Prostate gland (tissue), 2 donors: ENCODE measurements at regions not wholly inside any gene's neighbourhood (a gene's known extent, or its start where the extent isn't known, plus 50 kb on each side); places are given as distances from the start of the nearest gene placed in this dataset.

Source experiments
- DNase-seq: peaks from one replicate; pipeline ENCODE4 v3.0.0-alpha.2; 2019; ENCODE audit warnings: low spot score
- H3K27ac ChIP-seq, 2 donors: fragments of 200-600 bp; sonication (generic); 2 replicates each; pipeline ENCODE4 v1.5.1; 2017 to 2019
- H3K27me3 ChIP-seq: fragments of 200-600 bp; sonication (generic); replicated peaks from 2 replicates; pipeline ENCODE4 v1.5.1; 2019; ENCODE audit not compliant: insufficient read depth
- H3K36me3 ChIP-seq, 2 donors: fragments of 200-600 bp; sonication (generic); 1 replicate in 1 of 2; 2 replicates in 1 of 2; pipeline versions ENCODE4 v1.5.1 to v1.8.1; 2017 to 2019
- H3K4me1 ChIP-seq: fragments of 200-600 bp; sonication (generic); replicated peaks from 2 replicates; pipeline ENCODE4 v1.5.1; 2019
- H3K4me3 ChIP-seq, 2 donors: fragments of 200-600 bp; sonication (generic); 2 replicates each; pipeline ENCODE4 v1.5.1; 2017 to 2019
- H3K9me3 ChIP-seq: fragments of 200-600 bp; sonication (generic); 2 replicates; pipeline ENCODE4 v1.5.1; 2017
- CTCF ChIP-seq, 4 experiments: fragments of 200-600 bp in 2 of 4; fragments of 450-650 bp in 2 of 4; sonication (generic) in 2 of 4; IDR thresholded peaks; 1 replicate in 3 of 4; 2 replicates in 1 of 4; pipeline ENCODE4 v1.5.1; 2016 to 2019; ENCODE audit warnings: antibody characterized with exemption in 4 of 4, mild to moderate bottlenecking in 2 of 4, moderate library complexity in 2 of 4
- POLR2A ChIP-seq: fragments of 450-650 bp; IDR thresholded peaks from one replicate; pipeline ENCODE4 v1.6.1; 2016; ENCODE audit warnings: antibody characterized with exemption, mild to moderate bottlenecking
- POLR2AphosphoS5 ChIP-seq: sonication (generic); formaldehyde crosslinking; IDR thresholded peaks from one replicate; pipeline ENCODE4 v1.6.1; 2017; ENCODE audit warnings: antibody characterized with exemption
- WGBS: methylation state at CpG from one replicate; pipeline ENCODE4 v1.1.5; 2018; 5-methylcytosine and 5-hydroxymethylcytosine counted together
- intact Hi-C: fragments of 100-400 bp; cut with DNase I; formaldehyde crosslinking; loops from one replicate; pipeline ENCODE4 v1.14.2; 2022

- intact Hi-C loops: loop anchor here (5.0 kb wide), 1 partner anchor 336 kb away; no protein-coding TSS in a partner anchor
- H3K4me3 ChIP-seq: no peak overlapping the region
- no peak overlapping the region for H3K27ac ChIP-seq
- H3K36me3 ChIP-seq: no peaks in the 10 kb centered on the region
- peak in 1 of 4 experiments; percentile 25 for TF ChIP-seq CTCF (IDR thresholded peaks at IDR 0.05)
- no peak for TF ChIP-seq POLR2AphosphoS5
- no peaks in the 10 kb centered on the region for H3K27me3 ChIP-seq
- no peak for DNase-seq
- no peaks in the 10 kb centered on the region for H3K9me3 ChIP-seq
- WGBS: 84% methylated on average over 3 of the region's 3 CpGs
- no peaks in the 10 kb centered on the region for H3K4me1 ChIP-seq
Observed at GRCh38 chr3:168511428-168512014, 415.8 kb upstream of the GOLIM4 start.

- no peak overlapping the region for H3K27ac ChIP-seq
- no peak for TF ChIP-seq POLR2AphosphoS5
- TF ChIP-seq POLR2A: no peak
- H3K4me1 ChIP-seq: no peaks in the 10 kb centered on the region
- no peaks in the 10 kb centered on the region for H3K9me3 ChIP-seq
- no peaks in the 10 kb centered on the region for H3K36me3 ChIP-seq
- intact Hi-C loops: no loop called here
- no peaks in the 10 kb centered on the region for H3K27me3 ChIP-seq
- 32% methylated on average over 1 of the region's 1 CpG for WGBS
- no peak overlapping the region for H3K4me3 ChIP-seq
- no peak for DNase-seq
Observed at GRCh38 chr3:168506589-168506988, 410.9 kb upstream of the GOLIM4 start.

DNA sequence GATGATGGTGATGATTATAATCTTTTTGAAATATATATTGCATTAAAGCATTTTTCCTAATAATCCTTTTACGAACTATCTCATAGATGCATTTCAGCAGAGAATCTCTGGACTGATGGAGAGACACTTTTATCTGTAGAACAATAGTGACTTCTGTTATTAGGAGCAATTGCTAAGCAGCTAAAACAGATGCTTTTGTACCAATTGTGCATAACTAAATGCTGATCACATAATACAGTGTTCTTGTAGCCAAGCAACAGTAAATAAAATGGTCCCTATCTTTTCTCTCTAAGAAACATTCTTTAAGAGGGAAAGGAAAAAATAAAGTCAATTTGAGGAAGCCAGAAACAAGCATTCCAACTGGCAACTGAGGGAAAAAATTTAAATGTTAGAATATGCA, 405.8 kb upstream of the GOLIM4 start:
- Histone ChIP-seq H3K4me3 (no peak overlapping the region), H3K36me3 (no peaks in the 10 kb centered on the region), H3K27ac (no peak overlapping the region), H3K4me1 (no peaks in the 10 kb centered on the region), H3K9me3 (no peaks in the 10 kb centered on the region), H3K27me3 (no peaks in the 10 kb centered on the region)
- 95% methylated on average over 1 of the region's 1 CpG for WGBS
- DNase-seq: no peak
- intact Hi-C loops: no loop called here
- no peak for TF ChIP-seq CTCF (IDR thresholded peaks at IDR 0.05)
- TF ChIP-seq POLR2AphosphoS5: no peak
- TF ChIP-seq POLR2A: no peak

DNA sequence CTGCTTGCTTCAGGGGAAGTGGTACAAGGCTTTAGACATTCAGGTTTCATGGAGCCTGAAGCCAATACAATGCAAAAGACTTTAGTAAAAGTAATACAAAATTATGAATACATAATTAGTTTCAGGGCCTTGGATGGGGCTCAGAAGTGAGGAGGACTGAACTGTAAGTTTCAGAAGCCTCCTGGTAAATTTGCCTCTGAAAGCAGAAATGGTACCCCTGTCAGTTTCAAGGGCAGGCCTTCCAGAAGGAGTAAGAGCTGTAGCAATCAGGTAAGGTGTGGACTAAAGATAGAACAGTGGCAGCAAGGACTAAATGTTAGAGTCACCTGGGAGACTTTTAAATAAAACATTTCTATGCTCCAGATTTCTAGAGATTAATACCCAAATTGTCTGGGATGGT, 402.5 kb upstream of the GOLIM4 start:
- intact Hi-C loops: no loop called here
- Histone ChIP-seq H3K4me1 (no peaks in the 10 kb centered on the region), H3K36me3 (no peaks in the 10 kb centered on the region), H3K27me3 (no peaks in the 10 kb centered on the region), H3K9me3 (no peaks in the 10 kb centered on the region), H3K27ac (no peak overlapping the region), H3K4me3 (no peak overlapping the region)
- TF ChIP-seq POLR2AphosphoS5 (no peak), POLR2A (no peak), CTCF (IDR thresholded peaks at IDR 0.05) (no peak)
- DNase-seq: no peak

DNA sequence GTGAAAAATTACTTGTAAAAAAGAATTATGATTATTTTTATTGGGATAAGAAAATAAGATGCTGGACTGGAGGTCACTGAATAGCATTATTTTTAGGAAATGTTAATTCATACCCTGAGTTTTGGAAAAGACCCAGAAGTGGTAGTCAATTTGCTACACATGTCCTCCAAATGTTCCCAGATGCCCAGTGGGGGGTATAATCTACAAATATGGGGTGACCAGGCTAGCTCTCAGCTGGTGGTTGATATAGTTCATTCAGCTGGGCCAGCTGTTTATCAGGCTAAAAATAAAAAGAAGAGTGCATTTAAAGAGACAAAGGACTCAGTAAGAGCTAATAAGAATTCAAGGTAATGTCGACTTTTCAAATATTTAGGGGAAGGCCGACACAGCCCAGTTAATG, 402.0 kb upstream of the GOLIM4 start:
- H3K4me3 ChIP-seq: no peak overlapping the region
- 78% methylated on average over 2 of the region's 2 CpGs for WGBS

More for the DNA sequence above, 402.0 kb upstream of the GOLIM4 start:
- intact Hi-C loops: no loop called here
- TF ChIP-seq CTCF (IDR thresholded peaks at IDR 0.05) (no peak), POLR2AphosphoS5 (no peak), POLR2A (no peak)
- Histone ChIP-seq H3K27ac (no peak overlapping the region), H3K4me1 (no peaks in the 10 kb centered on the region), H3K9me3 (no peaks in the 10 kb centered on the region), H3K36me3 (no peaks in the 10 kb centered on the region), H3K27me3 (no peaks in the 10 kb centered on the region)
- DNase-seq: no peak
